ENCODE measurements at regions not wholly inside any gene's neighbourhood (a gene's known extent, or its start where the extent isn't known, plus 50 kb on each side); places are given as distances from the start of the nearest gene placed in this dataset.
A peak's percentile ranks its signal among the peaks of the same experiment; 100 is the strongest.
"Not testable (repeated sequence)": the region's sequence is repeated elsewhere in the genome, so short reads cannot be mapped to it uniquely, and the experiment has no call there.

DNA sequence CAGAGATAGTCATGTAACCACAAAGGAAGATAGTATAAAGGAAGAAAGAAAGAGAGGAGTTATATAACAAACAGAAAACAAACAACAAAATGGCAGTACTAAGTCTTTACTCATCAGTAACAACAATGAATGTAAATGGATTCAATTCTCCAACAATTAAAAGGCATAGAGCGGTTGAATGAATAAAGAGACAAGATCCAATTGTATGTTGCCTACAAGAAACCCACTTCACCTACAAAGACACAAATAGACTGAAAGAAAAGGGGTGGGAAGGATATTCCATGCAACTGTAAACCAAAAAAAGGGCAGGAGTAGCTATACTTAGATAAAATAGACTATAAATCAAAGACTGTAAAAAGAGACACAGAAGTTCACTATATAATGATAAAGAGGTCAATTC, 157.3 kb upstream of the CREB1 start:
- no peak for DNase-seq

DNA sequence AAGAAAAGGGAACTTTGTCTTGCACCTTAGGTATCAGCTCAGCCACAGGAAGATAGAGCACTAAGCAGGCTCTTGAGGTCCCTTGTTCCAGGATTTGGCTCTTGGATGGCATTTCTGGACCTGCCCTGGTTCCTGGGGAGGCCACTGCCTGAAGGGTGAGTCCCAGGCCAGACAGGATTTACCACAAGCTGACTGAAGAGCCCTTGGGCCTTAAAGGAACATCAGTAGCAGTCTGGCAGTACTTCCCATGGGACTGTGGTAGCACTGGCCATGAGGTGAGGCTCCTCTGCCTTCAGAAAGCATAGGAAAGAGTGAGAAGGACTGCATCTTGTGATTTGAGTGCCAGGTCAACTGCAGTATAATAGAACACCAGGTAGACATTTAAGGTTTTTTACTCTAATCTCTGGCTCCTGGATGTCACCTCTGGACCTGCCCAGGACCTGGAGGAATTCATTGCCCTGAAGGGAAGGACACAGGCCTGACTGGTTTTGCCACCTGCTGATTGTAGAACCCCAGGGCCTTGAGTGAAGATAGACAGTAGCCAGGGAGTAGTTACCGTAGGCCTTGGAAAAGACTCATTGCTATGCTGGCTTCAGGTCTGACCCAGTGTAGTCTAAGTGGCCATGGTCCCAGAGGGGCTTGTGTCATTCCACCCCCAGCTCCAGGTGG, 154.4 kb upstream of the CREB1 start:
- DNase-seq: no peak

DNA sequence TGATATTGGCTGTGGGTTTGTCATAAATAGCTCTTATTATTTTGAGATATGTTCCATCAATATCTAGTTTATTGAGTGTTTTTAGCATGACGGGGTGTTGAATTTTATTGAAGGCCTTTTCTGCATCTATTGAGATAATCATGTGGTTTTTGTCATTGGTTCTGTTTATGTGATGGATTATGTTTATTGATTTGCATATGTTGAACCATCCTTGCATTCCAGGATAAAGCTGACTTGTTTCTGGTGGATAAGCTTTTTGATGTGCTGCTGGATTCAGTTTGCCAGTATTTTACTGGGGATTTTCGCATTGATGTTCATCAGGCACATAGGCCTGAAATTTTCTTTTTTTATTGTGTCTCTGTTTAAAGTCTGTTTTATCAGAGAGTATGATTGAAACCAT, 151.1 kb upstream of the CREB1 start:
- not testable (repeated sequence) for DNase-seq

DNA sequence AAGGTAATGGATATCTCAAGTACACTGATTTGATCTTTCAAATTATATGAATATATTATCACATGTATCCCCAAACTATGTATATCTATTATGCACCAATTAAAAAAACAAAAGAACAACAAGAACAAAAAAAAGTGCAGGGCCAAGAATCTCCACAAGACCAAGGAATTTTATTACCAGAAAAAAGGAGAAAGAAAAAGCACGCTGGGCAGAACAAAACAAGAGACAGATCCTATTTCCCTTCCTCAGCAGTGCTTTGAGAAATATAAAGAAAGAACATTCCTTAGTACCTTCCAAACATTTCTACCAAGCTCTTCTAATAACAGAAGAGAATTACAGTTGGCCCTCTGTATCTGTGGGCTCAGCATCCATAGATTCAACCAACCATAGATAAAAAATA, 144.7 kb upstream of the CREB1 start:
- DNase-seq: no peak

DNA sequence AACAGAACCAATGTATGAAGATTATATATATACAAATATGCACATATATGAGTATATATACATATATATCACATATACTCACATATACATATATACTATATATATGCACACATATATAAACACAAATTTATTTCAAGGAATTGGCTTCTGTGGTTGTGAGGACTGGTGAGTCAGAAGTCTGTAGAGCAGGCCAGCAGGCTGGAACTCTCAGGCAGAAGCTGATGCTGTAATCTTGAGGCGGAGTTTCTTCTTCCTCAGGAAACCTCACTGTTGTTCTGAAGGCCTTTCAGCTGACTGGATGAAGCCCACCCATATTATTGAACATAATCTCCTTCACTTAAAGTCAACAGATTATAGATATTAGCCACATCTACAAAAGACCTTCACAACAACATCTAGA, 143.9 kb upstream of the CREB1 start:
- DNase-seq: no peak

DNA sequence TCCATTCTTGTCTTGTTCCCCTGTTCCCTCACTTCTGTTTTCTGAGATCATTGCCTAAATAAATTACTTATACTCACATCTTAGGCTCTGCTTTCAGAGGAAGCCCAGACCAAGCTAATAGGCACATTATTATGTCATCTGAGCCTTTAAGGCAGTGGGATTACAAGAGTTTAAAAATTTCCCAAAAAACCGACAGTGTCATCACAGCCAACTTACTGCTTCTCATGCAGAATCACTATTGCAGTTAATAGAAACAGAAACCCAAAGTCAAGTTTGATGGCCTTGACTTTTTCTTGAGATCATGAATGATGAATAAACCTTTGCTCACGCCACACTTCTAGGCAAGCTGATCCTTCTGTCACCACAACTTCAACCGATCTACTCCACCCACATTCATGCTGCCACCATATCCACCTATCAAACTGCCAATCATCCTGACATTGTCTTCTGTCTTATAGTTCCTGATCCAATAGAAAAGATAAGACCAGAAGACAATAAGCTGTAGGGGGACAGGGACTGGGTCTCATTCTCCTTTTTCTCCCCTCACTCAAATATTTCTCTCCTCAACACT, 142.7 kb upstream of the CREB1 start:
- no peak for DNase-seq

DNA sequence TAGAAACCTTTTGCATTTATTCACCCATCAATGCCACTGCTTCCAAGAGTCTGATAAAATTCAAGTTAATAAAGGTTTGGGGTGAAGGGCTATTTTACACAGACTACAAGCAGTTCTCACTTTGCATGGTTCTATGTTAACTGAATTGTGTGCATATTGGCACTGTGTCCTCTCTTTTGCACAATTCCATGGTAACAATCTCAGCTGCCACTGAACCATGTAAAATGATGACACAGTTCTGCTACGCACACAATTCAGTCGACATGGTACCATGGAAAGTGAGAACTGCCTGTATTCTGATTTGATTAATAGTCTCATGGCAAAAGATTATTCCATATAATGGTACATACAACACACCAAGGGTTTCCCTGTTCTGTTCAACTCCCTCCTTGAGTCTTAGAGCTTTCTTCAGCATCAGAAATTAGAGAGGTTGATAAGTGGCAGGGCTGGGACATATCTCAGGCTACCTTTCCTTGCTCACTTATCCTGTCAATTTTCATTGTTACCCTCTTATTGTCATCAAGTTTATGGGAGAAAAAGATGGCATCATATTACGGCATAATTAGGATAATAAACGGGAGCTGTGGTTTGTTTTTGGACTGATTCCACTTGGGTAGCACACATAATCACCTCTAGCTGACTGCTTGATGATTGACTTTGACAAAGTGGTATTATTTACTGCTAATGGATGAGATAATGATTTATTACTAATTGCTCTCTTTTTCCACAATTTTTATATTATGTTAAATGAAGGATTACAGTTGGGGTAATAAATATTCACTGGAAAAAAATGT, 139.3 kb upstream of the CREB1 start:
- peak; percentile 50 for DNase-seq

DNA sequence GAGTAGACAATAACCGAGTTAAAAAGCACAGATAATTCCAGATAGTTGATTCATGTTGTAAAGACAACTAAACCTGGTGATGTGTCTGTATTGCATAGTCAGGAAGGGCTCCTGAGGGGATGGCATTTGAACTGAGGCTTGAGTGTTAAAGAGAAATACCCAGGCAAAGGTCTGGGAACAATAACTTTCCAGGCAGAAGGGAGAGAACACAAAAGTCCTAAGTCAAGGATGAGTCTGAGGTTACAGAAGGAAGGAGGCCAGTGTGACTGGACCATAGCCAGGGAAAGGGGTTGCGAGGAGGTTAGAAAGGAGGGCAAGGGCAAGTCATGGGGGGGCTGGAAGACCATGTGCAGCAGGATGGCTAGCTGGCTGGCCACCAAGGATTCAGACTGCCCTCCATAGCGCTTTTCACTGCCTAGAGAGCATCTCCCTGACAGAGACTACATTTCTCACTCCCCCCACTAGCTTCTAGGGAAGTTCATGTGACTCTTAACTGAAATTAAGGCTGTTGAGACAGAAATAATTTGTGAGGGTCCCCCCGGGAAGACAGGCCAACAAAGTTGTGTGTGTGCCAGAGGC, 135.5 kb upstream of the CREB1 start:
- no peak for DNase-seq

DNA sequence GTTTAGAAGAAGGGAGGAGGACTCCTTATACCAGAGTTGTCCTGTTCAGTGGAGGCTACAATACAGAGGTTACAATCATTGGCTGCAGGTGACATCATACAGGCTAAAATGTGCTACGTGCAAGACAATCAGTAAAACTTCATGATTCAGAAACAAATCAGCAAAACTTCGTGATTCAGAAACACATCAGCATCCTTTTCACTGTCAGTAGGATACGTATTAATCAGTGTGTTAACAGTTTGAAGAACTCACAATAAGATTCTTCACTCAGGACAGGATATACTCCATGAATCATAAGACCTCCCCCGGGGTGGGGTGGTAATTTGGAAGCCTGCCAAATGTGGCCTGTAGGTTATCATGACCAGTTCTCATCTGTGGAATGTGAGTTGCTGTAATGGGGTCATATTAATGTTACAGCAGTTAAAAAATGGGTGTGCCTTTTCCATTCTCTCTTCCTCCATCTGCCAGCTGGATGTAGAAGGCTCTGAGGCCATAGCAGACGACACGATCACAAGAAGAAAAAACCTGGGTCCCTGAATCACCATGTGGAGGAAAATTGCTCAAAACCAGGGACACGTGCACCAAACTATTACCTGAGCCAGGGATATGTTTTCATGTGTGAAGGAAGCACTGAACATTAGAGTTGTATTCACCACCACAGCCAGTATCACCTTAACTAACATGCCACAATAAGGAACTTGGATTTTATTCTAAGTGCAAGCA, 134.8 kb upstream of the CREB1 start:
- no peak for DNase-seq

DNA sequence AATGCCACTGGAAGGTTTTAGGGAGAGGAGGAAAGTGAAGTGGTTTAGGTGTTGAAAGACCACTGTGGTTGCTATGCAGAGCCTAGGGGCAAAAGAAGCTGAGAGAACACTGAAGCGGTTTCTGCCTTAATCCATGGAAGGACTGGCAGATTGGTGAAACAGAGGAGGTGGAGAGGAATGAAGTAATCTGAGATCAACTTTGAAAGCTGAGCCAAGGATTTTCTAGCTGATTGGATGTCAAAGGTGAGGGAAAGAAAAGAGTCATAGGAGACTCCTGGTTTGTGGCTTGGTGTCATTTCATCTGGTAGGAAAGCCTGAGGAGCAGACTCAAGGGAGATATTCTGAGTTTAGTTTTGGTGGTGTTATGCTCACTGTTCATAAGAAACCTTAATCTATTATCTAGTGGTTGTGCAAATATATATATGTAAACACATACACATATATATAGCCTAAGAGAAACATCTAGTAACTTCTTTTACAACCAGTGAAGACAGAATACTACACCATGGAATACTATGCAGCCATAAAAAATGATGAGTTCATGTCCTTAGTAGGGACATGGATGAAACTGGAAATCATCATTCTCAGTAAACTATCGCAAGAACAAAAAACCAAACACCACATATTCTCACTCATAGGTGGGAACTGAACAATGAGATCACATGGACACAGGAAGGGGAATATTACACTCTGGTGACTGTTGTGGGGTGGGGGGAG, 134.1 kb upstream of the CREB1 start:
- DNase-seq: no peak

DNA sequence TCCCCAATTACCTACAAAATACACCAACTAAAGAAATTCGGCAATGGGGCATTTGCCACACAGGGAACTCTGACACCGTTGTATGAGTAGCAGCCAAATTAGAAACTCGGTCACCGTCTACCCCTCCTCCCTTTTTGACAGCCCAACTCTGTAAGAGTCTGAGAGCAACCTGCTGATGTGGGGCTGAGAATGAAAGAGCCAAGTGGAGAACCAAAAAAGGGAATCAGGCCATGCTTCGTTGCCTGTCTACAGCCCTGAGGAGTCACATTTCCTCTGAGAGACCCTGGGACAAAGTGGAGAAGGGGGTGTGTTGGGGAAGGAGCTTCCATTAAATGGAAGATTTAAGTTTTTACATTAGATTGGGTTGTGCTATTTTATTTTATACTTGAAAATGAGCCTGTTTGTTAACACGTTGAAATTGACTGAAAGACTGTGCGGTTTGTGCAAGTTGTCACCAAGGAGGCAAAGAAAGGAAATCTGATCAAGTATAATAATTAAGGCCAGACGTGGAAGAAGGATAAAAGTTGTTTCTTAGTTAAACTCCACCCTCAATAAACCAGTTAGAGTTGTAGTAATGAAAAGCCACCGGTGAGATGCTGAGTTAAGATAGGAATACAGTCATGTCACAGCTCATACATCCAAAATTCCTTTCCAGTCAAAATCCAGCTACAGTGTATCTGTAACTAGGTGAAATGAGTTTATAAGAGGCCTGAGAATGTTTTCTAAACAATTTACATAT, 131.7 kb upstream of the CREB1 start:
- DNase-seq: no peak

DNA sequence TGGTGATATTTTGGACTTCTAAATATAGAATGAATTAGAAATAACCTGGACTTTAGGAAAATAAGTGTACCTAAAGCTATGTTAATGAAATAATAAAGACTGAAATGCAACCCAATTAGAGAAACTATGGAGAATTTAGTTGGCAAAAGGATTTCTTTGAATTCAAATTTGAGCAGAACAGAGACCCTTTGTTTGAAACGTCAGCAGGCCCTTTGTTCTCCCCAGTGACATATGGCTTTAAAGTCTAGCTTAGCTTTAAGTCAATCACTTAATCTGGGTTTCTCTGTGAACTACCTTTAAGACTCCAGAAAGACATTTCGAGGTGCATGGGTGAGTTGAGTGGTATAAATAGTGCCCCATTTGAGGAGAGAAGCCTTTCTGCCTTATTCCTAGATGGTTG, 130.5 kb upstream of the CREB1 start:
- no peak for DNase-seq

DNA sequence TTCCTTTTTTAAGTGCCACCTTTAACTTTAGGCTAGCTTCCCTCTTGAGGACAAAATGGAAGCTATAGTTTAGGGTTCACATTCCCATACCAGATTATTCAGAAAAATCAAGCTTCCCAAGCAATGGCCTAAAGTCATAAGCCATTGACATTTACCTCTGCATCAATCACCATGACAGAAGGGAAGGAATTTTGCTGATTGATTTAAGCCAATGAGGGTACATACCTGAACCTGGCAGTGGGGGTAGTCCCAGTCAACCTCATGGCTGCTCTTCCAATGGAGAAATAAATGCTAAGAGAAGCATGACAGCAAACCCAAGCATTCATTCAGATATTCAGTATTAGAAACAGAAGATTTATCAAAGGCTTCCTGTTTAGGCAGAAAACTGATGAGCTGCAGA, 128.4 kb upstream of the CREB1 start:
- no peak for DNase-seq

DNA sequence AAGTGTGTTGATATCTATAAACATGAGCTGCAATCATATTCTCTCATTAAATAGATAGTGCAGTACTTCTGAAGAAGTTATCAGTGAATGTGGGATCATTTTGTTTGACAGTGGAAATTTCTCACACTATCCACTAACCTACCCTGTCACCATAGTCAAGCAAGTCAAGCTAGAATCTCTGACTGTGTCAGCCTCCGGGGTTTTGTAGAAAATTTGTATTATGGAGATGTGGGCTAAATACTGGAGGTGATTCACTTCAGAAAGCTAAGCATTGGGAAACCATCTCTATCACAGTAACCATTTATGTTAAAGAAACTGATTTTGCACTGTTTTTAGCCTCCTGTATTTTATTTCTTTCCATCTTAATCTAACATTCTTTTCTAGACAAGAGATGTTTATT, 126.6 kb upstream of the CREB1 start:
- no peak for DNase-seq

DNA sequence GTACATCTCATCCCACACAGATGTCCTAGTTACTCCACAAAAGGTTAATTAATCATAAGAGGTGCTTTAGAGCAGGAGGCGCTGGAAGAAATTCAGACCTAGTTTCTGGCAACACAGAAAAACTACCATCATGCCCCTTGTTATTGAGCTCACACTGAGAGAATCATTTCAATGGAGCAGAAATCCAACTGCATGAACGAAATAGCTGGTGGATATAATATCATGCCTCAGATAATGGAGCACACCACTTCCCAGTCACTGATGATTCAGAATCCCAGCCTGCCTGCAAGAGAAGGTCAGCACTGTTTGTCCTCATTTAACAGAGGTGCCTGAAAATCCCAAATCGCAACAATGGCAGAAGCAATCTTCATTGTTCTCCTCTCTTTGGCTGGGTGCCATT, 125.8 kb upstream of the CREB1 start:
- peak; percentile 34 for DNase-seq

DNA sequence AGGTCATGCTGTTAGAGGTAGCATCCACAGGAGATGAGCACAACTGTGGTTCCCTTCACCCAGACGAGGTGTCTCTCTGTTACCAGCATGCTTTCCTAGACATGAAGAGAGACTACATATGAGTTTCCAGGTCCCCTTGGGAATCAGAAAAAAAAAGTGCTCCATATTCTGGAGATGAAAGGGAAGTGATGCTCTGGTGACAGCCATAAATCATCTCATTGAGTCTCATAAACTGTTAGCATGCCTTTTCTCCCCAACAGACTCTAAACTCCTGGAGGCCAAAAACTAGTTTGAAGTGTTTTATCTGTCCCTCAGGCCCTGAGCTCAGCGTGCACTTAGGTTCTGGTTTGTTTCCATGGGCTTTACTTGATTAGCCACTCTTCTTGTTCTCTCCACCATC, 124.6 kb upstream of the CREB1 start:
- no peak for DNase-seq

DNA sequence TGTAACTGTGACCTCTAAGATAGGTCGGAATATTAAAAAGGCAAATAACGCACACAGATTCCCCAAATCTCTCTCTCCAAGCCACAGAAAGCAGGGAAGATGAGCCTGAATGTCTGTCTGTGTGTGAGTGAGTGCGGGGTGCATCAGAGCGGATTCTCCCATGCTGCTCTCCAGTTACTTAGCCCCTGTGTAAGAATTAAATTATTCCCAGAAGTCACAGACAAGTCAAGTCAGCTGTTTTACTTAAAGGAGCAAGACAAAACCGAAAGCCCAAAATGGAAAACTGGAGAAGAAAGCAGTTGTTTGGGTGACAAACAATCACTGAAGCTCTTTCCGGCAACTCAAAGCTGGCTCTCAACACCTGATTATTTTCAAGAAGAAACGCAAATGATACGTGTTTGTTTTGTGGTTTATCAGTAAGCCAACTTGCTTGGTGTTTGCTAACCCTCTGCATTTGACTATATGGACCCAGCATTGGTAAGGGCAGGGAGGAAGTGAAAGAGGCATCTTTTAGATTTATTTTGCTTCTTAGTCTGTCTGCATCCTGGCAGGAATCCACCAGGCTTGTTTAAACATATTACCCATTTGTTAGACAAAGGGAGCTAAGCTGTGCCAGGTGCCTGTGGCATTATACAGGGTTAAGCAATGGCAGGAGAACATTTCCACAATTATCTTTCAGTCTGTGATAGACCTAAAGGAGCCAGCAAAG, 121.5 kb upstream of the CREB1 start:
- peak; percentile 96 for DNase-seq

DNA sequence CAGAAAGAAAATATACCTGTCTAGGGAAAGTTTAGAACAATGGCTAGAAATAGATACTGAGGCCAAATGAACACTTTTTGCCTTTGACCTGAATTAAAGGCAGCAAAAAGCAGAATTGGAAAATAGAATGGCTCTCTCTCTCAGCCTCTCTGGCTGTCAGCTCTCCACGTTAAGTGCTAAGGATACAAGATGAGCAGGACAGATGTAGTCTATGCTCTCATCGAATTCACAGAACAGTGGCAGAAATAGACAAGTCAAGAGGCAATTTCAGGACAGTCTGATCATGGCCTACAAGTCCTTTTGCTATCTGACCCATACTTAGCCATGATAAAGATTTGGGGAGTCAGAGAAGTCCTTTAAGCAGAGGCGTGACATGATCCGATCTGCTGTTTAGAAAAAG, 120.2 kb upstream of the CREB1 start:
- DNase-seq: no peak

DNA sequence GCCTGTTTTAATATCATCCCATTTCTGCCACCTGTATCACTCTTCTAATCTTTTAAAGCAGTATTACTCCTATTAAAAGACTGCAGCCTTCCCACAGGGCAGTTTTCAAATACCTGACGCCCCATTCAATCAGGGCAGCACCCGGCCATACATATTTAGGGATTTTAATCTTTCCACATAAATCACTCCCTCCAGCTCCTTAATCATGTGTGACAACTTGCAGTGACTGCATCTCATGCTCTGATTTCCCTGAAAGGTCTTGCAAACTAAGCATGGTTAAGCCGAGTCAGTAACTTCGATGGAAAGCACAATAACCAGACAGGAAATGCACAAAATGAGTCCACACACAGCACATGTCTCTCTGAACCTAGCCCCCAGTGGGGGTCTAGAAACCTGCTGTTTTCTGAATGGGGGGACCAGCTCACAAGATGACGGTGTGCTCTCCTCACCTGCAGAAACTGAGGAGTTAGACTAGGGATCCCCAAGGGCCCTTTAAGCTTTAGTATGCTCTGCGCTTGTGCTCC, 116.9 kb upstream of the CREB1 start:
- no peak for DNase-seq

DNA sequence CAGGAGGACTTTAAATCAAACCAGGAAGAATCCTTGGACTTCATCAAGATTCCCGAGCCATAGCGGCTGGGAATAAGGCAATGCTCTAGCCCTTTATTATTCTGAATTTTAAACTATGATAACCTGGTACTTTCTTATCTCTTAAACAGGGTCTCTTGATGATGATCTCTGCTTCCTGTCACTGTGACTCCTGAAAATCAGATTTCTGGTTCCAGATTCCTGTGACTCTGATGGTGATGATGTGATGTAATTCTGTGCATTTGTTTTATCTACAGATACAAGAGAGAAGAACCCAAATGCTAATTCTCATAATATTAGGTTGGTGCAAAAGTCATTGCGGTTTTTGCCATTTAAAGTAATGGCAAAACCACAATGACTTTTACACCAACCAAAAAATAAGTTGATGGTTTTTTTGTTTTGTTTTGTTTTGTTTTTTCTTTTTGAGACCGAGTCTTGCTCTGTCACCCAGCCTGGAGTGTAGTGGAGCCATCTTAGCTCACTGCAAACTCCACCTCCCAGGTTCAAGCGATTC, 116.3 kb upstream of the CREB1 start:
- DNase-seq: no peak

DNA sequence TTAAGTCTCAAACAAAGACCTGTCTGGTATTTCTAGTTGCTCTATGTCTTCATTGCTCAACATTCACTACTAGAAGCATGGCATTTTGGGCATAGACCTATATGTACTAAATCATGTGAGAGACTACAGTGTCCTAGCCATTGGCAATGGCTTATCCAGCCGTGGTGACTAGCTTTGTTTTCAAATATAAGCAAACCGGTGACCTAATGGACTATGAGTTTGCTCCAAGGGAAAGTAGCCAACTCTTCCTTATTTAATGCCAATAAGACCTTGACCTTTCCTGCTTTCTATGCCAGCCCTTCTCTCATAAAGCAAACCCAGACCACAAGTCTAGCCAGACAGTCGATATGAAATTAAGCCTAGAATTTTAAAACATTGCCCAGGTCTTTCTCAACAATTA, 113.7 kb upstream of the CREB1 start:
- no peak for DNase-seq
